GM23338 (cell line): ENCODE measurements at regions not wholly inside any gene's neighbourhood (a gene's known extent, or its start where the extent isn't known, plus 50 kb on each side); places are given as distances from the start of the nearest gene placed in this dataset.

Experiments used
- ATAC-seq: fragments of 200-7000 bp; cut with Tn5 transposase; 3 replicates; pipeline ENCODE4 v1.9.1; 2020
- DNase-seq: peaks from one replicate; pipeline ENCODE4 v3.0.0-alpha.2; 2015; ENCODE audit warnings: low spot score
- H2AFZ ChIP-seq: fragments of 200-600 bp; sonication (generic); 2 replicates; pipeline ENCODE4 v1.8.0; 2016; ENCODE audit warnings: antibody characterized with exemption, mild to moderate bottlenecking, moderate library complexity
- H3F3A ChIP-seq: fragments of 200-600 bp; sonication (generic); replicated peaks from 2 replicates; pipeline ENCODE4 v1.8.0; 2017; ENCODE audit warnings: antibody characterized with exemption, mixed run types, low read depth
- H3K27ac ChIP-seq: fragments of 200-600 bp; sonication (generic); 2 replicates; pipeline ENCODE4 v1.6.1; 2016; ENCODE audit warnings: low read depth
- H3K27me3 ChIP-seq: fragments of 200-600 bp; sonication (generic); 2 replicates; pipeline ENCODE4 v1.8.0; 2016; ENCODE audit warnings: mild to moderate bottlenecking, mixed run types, moderate library complexity; ENCODE audit not compliant: insufficient read depth
- H3K36me3 ChIP-seq: fragments of 200-600 bp; sonication (generic); 2 replicates; pipeline ENCODE4 v1.8.0; 2016; ENCODE audit warnings: mild to moderate bottlenecking; ENCODE audit not compliant: insufficient read depth
- H3K4me1 ChIP-seq: fragments of 200-600 bp; sonication (generic); 2 replicates; pipeline ENCODE4 v1.8.0; 2016; ENCODE audit warnings: mild to moderate bottlenecking, moderate library complexity; ENCODE audit not compliant: insufficient read depth
- H3K4me2 ChIP-seq: fragments of 200-600 bp; sonication (generic); 2 replicates; pipeline ENCODE4 v1.7.1; 2017; ENCODE audit warnings: mixed run types
- H3K4me3 ChIP-seq: fragments of 200-600 bp; sonication (generic); 2 replicates; pipeline ENCODE4 v1.6.1; 2016; ENCODE audit warnings: mixed run types
- H3K79me2 ChIP-seq: fragments of 200-600 bp; sonication (generic); replicated peaks from 2 replicates; pipeline ENCODE4 v1.8.0; 2017; ENCODE audit warnings: mild to moderate bottlenecking; ENCODE audit not compliant: insufficient read depth
- H3K9me2 ChIP-seq: fragments of 200-600 bp; sonication (generic); 2 replicates; pipeline ENCODE4 v1.8.0; 2017; ENCODE audit not compliant: insufficient read depth
- H4K20me1 ChIP-seq: fragments of 200-600 bp; sonication (generic); replicated peaks from 2 replicates; pipeline ENCODE4 v1.8.0; 2017; ENCODE audit warnings: mild to moderate bottlenecking; ENCODE audit not compliant: insufficient read depth
- H3K27ac Mint-ChIP-seq: 2 replicates; pipeline ENCODE4 v1.8.0; 2020; ENCODE audit warnings: inconsistent platforms, mild to moderate bottlenecking, moderate library complexity, mixed read lengths
- H3K27me3 Mint-ChIP-seq: 3 replicates; pipeline ENCODE4 v1.8.0; 2022; ENCODE audit warnings: low read depth, mild to moderate bottlenecking, moderate library complexity, mixed read lengths, inconsistent platforms; ENCODE audit not compliant: insufficient read depth, poor library complexity
- H3K36me3 Mint-ChIP-seq: 3 replicates; pipeline ENCODE4 v1.8.0; 2021; ENCODE audit warnings: low read depth, mild to moderate bottlenecking, inconsistent platforms, moderate library complexity, mixed read lengths
- H3K4me1 Mint-ChIP-seq: 3 replicates; pipeline ENCODE4 v1.8.0; 2020; ENCODE audit warnings: mild to moderate bottlenecking, inconsistent platforms, mixed read lengths
- H3K4me3 Mint-ChIP-seq: 3 replicates; pipeline ENCODE4 v1.8.0; 2021; ENCODE audit warnings: moderate library complexity, mild to moderate bottlenecking, inconsistent platforms, mixed read lengths
- H3K9me3 Mint-ChIP-seq: 3 replicates; pipeline ENCODE4 v1.8.0; 2020; ENCODE audit warnings: moderate library complexity, mild to moderate bottlenecking, inconsistent platforms, mixed read lengths
- CREB1 ChIP-seq: fragments of 250-450 bp; sonication (Bioruptor Pico); IDR thresholded peaks from 2 replicates; pipeline ENCODE4 v1.5.0; 2020; ENCODE audit warnings: low read depth, mild to moderate bottlenecking, moderate library complexity
- EZH2 ChIP-seq: fragments of 200-600 bp; sonication (generic); IDR thresholded peaks from one replicate; pipeline ENCODE4 v1.8.0; 2017; ENCODE audit warnings: antibody characterized with exemption, mild to moderate bottlenecking, low read depth; ENCODE audit not compliant: unreplicated experiment
- EZH2phosphoT487 ChIP-seq: fragments of 200-600 bp; sonication (generic); IDR thresholded peaks from one replicate; pipeline ENCODE4 v1.8.1; 2018; ENCODE audit warnings: antibody characterized with exemption; ENCODE audit not compliant: unreplicated experiment
- JUNB ChIP-seq: IDR thresholded peaks from one replicate; pipeline ENCODE4 v1.6.1; 2016; ENCODE audit warnings: antibody characterized with exemption; ENCODE audit not compliant: unreplicated experiment
- POLR2AphosphoS5 ChIP-seq: IDR thresholded peaks from 2 replicates; pipeline ENCODE4 v1.6.1; 2016; ENCODE audit warnings: antibody characterized with exemption, low read depth
- STAT1 ChIP-seq: IDR thresholded peaks from one replicate; pipeline ENCODE4 v1.6.1; 2016; ENCODE audit warnings: antibody characterized with exemption; ENCODE audit not compliant: unreplicated experiment
- ZNF114 ChIP-seq: fragments of 250-450 bp; sonication (Bioruptor Pico); IDR thresholded peaks from 2 replicates; pipeline ENCODE4 v1.5.0; 2020; ENCODE audit warnings: mild to moderate bottlenecking, moderate library complexity
- TF ChIP-seq, protein P1 (sequence below): IDR thresholded peaks from one replicate; pipeline ENCODE4 v1.6.1; 2018; ENCODE audit warnings: antibody characterized with exemption; ENCODE audit not compliant: unreplicated experiment
- TF ChIP-seq, protein P2 (sequence below): fragments of 250-450 bp; sonication (Bioruptor Pico); IDR thresholded peaks from 2 replicates; pipeline ENCODE4 v1.5.0; 2020; ENCODE audit warnings: mild to moderate bottlenecking, moderate library complexity
- TF ChIP-seq, protein P3 (sequence below): IDR thresholded peaks from 2 replicates; pipeline ENCODE4 v1.6.1; 2016; ENCODE audit warnings: antibody characterized with exemption

DNA sequence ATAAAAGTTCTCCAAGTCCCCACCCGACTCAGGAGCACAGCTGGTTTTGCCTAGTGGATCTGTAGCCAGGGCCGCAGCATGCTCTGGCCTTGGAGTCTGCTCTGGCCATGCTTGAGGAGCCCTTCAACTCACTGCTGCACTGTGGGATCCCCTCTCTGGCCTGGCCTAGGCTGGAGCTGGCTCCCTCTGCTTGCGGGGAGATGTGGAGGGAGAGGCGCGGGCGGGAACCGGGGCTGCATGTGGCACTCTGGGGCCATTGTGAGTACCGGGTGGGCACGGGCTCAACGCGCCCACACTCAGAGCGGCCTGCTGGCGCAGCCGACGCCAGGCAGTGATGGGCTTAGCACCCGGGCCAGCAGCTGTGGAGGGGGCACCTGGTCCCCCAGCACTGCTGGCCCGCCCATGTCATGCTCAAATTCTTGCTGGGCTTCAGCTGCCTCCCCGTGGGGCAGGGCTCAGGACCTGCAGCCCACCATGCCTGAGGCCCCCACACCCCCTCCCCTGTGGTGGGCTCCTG, 57.0 kb upstream of the ATP12A start:
- no peak for DNase-seq
- Histone ChIP-seq H3K4me2 (no peak overlapping the region), H3K79me2 (no peaks in the 10 kb centered on the region), H3K4me3 (no peak overlapping the region), H3K27ac (no peak overlapping the region), H2AFZ (no peak overlapping the region), H3K27me3 (no peaks in the 10 kb centered on the region), H3F3A (no peaks in the 10 kb centered on the region), H4K20me1 (no peaks in the 10 kb centered on the region), H3K36me3 (0 out of 2 replicates have a peak, but pooled peaks cover 5% of the 10 kb centered on the region), H3K9me2 (no peaks in the 10 kb centered on the region; the same call in 1 of the 2 replicates), H3K4me1 (peaks cover 7% of the 10 kb centered on the region; the same call in 1 of the 2 replicates)
- ATAC-seq = no peak
- Mint-ChIP-seq H3K4me1 (peaks cover 29% of the 10 kb centered on the region), H3K9me3 (peaks cover 4% of the 10 kb centered on the region; the same call in 2 of the 3 replicates), H3K27me3 (peaks cover 10% of the 10 kb centered on the region), H3K36me3 (no peaks in the 10 kb centered on the region; the same call in 2 of the 3 replicates), H3K4me3 (no peak overlapping the region), H3K27ac (no peak overlapping the region)
- TF ChIP-seq EZH2 (no peak), STAT1 (no peak), ZNF114 (CRISPR knock-in tag) (no peak), POLR2AphosphoS5 (no peak), CREB1 (CRISPR knock-in tag) (no peak), EZH2phosphoT487 (no peak), JUNB (no peak)
- TF ChIP-seq, protein P1, sequence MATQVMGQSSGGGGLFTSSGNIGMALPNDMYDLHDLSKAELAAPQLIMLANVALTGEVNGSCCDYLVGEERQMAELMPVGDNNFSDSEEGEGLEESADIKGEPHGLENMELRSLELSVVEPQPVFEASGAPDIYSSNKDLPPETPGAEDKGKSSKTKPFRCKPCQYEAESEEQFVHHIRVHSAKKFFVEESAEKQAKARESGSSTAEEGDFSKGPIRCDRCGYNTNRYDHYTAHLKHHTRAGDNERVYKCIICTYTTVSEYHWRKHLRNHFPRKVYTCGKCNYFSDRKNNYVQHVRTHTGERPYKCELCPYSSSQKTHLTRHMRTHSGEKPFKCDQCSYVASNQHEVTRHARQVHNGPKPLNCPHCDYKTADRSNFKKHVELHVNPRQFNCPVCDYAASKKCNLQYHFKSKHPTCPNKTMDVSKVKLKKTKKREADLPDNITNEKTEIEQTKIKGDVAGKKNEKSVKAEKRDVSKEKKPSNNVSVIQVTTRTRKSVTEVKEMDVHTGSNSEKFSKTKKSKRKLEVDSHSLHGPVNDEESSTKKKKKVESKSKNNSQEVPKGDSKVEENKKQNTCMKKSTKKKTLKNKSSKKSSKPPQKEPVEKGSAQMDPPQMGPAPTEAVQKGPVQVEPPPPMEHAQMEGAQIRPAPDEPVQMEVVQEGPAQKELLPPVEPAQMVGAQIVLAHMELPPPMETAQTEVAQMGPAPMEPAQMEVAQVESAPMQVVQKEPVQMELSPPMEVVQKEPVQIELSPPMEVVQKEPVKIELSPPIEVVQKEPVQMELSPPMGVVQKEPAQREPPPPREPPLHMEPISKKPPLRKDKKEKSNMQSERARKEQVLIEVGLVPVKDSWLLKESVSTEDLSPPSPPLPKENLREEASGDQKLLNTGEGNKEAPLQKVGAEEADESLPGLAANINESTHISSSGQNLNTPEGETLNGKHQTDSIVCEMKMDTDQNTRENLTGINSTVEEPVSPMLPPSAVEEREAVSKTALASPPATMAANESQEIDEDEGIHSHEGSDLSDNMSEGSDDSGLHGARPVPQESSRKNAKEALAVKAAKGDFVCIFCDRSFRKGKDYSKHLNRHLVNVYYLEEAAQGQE = no peak
- TF ChIP-seq, protein P2, sequence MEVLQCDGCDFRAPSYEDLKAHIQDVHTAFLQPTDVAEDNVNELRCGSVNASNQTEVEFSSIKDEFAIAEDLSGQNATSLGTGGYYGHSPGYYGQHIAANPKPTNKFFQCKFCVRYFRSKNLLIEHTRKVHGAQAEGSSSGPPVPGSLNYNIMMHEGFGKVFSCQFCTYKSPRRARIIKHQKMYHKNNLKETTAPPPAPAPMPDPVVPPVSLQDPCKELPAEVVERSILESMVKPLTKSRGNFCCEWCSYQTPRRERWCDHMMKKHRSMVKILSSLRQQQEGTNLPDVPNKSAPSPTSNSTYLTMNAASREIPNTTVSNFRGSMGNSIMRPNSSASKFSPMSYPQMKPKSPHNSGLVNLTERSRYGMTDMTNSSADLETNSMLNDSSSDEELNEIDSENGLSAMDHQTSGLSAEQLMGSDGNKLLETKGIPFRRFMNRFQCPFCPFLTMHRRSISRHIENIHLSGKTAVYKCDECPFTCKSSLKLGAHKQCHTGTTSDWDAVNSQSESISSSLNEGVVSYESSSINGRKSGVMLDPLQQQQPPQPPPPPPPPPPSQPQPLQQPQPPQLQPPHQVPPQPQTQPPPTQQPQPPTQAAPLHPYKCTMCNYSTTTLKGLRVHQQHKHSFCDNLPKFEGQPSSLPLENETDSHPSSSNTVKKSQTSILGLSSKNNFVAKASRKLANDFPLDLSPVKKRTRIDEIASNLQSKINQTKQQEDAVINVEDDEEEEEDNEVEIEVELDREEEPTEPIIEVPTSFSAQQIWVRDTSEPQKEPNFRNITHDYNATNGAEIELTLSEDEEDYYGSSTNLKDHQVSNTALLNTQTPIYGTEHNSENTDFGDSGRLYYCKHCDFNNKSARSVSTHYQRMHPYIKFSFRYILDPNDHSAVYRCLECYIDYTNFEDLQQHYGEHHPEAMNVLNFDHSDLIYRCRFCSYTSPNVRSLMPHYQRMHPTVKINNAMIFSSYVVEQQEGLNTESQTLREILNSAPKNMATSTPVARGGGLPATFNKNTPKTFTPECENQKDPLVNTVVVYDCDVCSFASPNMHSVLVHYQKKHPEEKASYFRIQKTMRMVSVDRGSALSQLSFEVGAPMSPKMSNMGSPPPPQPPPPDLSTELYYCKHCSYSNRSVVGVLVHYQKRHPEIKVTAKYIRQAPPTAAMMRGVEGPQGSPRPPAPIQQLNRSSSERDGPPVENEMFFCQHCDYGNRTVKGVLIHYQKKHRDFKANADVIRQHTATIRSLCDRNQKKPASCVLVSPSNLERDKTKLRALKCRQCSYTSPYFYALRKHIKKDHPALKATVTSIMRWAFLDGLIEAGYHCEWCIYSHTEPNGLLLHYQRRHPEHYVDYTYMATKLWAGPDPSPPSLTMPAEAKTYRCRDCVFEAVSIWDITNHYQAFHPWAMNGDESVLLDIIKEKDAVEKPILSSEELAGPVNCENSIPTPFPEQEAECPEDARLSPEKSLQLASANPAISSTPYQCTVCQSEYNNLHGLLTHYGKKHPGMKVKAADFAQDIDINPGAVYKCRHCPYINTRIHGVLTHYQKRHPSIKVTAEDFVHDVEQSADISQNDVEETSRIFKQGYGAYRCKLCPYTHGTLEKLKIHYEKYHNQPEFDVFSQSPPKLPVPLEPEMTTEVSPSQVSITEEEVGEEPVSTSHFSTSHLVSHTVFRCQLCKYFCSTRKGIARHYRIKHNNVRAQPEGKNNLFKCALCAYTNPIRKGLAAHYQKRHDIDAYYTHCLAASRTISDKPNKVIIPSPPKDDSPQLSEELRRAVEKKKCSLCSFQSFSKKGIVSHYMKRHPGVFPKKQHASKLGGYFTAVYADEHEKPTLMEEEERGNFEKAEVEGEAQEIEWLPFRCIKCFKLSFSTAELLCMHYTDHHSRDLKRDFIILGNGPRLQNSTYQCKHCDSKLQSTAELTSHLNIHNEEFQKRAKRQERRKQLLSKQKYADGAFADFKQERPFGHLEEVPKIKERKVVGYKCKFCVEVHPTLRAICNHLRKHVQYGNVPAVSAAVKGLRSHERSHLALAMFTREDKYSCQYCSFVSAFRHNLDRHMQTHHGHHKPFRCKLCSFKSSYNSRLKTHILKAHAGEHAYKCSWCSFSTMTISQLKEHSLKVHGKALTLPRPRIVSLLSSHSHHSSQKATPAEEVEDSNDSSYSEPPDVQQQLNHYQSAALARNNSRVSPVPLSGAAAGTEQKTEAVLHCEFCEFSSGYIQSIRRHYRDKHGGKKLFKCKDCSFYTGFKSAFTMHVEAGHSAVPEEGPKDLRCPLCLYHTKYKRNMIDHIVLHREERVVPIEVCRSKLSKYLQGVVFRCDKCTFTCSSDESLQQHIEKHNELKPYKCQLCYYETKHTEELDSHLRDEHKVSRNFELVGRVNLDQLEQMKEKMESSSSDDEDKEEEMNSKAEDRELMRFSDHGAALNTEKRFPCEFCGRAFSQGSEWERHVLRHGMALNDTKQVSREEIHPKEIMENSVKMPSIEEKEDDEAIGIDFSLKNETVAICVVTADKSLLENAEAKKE (CRISPR knock-in tag) = no peak
- TF ChIP-seq, protein P3, sequence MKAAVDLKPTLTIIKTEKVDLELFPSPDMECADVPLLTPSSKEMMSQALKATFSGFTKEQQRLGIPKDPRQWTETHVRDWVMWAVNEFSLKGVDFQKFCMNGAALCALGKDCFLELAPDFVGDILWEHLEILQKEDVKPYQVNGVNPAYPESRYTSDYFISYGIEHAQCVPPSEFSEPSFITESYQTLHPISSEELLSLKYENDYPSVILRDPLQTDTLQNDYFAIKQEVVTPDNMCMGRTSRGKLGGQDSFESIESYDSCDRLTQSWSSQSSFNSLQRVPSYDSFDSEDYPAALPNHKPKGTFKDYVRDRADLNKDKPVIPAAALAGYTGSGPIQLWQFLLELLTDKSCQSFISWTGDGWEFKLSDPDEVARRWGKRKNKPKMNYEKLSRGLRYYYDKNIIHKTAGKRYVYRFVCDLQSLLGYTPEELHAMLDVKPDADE = no peak
